ENCODE measurements at regions not wholly inside any gene's neighbourhood (a gene's known extent, or its start where the extent isn't known, plus 50 kb on each side); places are given as distances from the start of the nearest gene placed in this dataset.
"Not testable (repeated sequence)": the region's sequence is repeated elsewhere in the genome, so short reads cannot be mapped to it uniquely, and the experiment has no call there.

DNA sequence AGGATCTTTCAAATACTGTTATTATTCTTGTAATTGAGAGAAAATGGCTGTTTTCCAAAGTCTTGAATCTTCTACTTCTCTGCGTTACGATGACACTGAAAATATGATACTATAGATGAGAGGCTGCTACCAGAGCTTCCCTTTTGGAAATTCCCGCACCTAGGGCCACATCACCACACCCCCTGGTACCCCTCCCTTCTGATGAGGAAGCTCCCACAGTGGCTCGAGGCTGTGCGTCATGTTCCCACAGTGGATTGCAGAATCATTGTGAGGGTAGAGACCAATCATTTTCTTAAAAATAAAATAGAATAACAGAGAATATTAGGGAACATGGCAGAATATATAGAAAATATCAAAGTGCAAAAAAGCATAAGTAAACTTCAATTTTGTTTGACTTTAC is 268.9 kb upstream of the SMIM21 start:
- DNase-seq (ENCODE audit: low spot score), result no peak
- no peak for TF ChIP-seq CTCF (IDR thresholded peaks at IDR 0.05; ENCODE audit: extremely low read depth, missing control alignments)

GRCh38 chr18:75694292-75694691 is 266.8 kb upstream of the SMIM21 start:
- no peak for TF ChIP-seq CTCF (IDR thresholded peaks at IDR 0.05; ENCODE audit: extremely low read depth, missing control alignments)
- no peak for DNase-seq (ENCODE audit: low spot score)

DNA sequence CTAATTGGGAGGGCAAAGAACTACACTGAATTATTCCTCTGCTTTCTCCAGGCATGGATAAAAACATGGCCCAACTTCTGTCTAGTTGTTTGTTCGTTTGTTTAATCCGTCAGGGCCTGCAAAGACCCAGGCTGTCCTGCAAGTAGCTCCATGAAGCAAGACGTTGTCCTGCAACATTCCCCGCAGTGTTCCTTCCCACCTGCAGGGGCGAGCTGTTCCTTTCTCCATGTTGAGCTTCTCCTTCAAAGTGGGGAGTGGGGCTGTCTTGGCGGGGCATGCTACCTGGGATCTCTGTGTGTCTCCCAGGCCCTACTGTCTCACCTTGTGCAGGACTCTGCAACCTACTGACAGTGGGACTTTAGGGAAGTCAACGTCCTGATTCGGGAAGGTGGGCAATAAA is 264.0 kb upstream of the SMIM21 start:
- DNase-seq (ENCODE audit: low spot score), result no peak
- no peak for TF ChIP-seq CTCF (IDR thresholded peaks at IDR 0.05; ENCODE audit: extremely low read depth, missing control alignments)

DNA sequence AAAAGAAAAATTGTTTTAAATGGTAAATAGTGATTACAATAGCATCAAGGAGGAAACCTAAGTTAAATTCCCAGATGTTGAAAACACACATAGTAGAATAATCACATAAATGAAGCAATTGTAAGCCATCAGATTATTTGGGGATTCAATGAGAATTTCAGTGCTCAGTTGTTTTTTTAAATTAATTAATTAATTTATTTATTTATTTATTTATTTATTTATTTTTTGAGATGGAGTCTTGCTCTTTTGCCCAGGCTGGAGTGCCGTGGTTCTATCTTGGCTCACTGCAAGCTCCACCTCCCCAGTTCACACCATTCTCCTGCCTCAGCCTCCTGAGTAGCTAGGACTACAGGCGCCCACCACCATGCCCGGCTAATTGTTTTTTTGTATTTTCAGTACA is 262.8 kb upstream of the SMIM21 start:
- DNase-seq (ENCODE audit: low spot score), result not testable (repeated sequence)

GRCh38 chr18:75687626-75688025 is 260.1 kb upstream of the SMIM21 start:
- TF ChIP-seq CTCF (IDR thresholded peaks at IDR 0.05; ENCODE audit: extremely low read depth, missing control alignments), result no peak
- no peak for DNase-seq (ENCODE audit: low spot score)

- TF ChIP-seq CTCF (IDR thresholded peaks at IDR 0.05; ENCODE audit: extremely low read depth, missing control alignments), result no peak
- no peak for DNase-seq (ENCODE audit: low spot score)
These were observed 255.9 kb upstream of the SMIM21 start for GRCh38 chr18:75683426-75683825.

DNA sequence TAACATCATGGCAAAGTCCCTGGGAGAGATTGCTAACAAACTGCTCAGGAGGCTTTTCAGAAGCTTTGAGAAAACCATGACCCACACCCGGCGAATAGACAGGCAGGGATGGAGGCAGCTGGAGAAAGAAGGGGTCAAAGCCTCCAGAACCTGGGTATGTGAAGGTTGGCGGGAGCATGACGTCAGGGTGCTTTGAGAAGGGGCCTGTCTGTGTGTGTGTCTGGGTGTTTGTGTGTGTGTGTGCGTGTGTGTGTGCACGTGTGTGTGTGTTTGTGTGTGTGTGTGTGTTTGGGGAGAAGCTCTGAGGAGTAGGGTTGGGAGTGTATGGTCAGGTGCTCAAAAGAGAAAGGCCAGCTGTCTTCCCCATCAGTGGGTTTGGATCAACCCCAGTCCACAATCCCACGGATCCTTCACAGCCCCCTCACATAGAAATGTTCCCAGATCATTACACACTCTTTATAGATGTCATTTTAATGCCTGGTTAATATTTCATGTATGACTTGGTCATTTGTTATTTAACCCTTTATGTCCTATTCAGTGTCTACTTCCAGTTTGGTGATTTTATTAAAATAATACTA is 254.1 kb upstream of the SMIM21 start:
- no peak for DNase-seq (ENCODE audit: low spot score)
- no peak for TF ChIP-seq CTCF (IDR thresholded peaks at IDR 0.05; ENCODE audit: extremely low read depth, missing control alignments)

DNA sequence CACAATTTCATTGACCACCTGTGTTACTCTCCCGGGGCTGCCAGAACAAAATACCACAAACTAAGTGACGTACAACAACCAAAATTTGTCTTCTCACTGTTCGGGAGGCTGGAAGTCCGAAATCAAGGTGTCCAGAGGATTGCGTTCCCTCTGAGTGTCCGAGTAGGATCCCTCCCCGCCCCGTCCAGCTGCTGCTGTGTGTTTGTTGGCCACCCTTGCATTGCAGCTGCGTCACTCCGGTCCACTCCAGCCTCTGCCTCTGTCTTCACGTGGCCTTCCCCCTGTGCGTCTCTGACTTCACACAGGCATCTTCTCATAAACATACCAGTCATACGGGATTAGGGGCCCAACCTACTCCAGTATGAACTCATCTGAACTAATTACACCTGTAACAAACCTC is 251.8 kb upstream of the SMIM21 start:
- TF ChIP-seq CTCF (IDR thresholded peaks at IDR 0.05; ENCODE audit: extremely low read depth, missing control alignments), result no peak

More for the DNA sequence above, 251.8 kb upstream of the SMIM21 start:
- DNase-seq (ENCODE audit: low spot score), result no peak

All from GM20000 (cell line).